Adrenal gland (tissue), 9 donors: ENCODE measurements at regions not wholly inside any gene's neighbourhood (a gene's known extent, or its start where the extent isn't known, plus 50 kb on each side); places are given as distances from the start of the nearest gene placed in this dataset.
A peak's percentile ranks its signal among the peaks of the same experiment; 100 is the strongest.

Source experiments
- DNase-seq, 7 donors: peaks; one replicate each; pipeline ENCODE4 v3.0.0-alpha.2; 2019 to 2020
- H3K27ac ChIP-seq, 5 donors: fragments of 200-600 bp; sonication (generic) in 4 of 5; 1 replicate in 3 of 5; 2 replicates in 2 of 5; pipeline versions ENCODE4 v1.5.1 to v1.8.0; 2016 to 2020; ENCODE audit warnings: mild to moderate bottlenecking in 1 of 5
- H3K27me3 ChIP-seq: fragments of 200-600 bp; 2 replicates; pipeline ENCODE4 v1.8.0; 2021
- H3K36me3 ChIP-seq, 2 donors: fragments of 200-600 bp; replicated peaks in 1 of 2; 1 replicate in 1 of 2; 2 replicates in 1 of 2; pipeline versions ENCODE4 v1.5.1 to v1.8.0; 2018 to 2022
- H3K4me1 ChIP-seq, 2 donors: fragments of 200-600 bp; replicated peaks in 1 of 2; 1 replicate in 1 of 2; 2 replicates in 1 of 2; pipeline versions ENCODE4 v1.5.1 to v1.8.0; 2018 to 2021
- H3K4me3 ChIP-seq, 4 donors: fragments of 200-600 bp; sonication (generic) in 3 of 4; one replicate each; pipeline ENCODE4 v1.5.1; 2016 to 2018
- H3K9me3 ChIP-seq, 3 donors: fragments of 200-600 bp; sonication (generic) in 1 of 3; replicated peaks in 1 of 3; 1 replicate in 2 of 3; 2 replicates in 1 of 3; pipeline versions ENCODE4 v1.5.1 to v1.8.0; 2016 to 2021
- POLR2A ChIP-seq, 2 donors: fragments of 450-650 bp; IDR thresholded peaks; one replicate each; pipeline ENCODE4 v1.6.1; 2017; ENCODE audit warnings: antibody characterized with exemption in 2 of 2, mild to moderate bottlenecking in 2 of 2, moderate library complexity in 1 of 2
- WGBS, 4 donors: extraction: QIAGEN DNeasy Blood & Tissue Kit in 2 of 4; methylation state at CpG; one replicate each; pipeline versions ENCODE4 v1.1.5 to v1.1.7; 2013 to 2017; 5-methylcytosine and 5-hydroxymethylcytosine counted together
- intact Hi-C, 2 donors: fragments of 100-400 bp; cut with DNase I; formaldehyde crosslinking; loops; one replicate each; pipeline versions ENCODE4 v1.14.1 to v1.15.0; 2022 to 2023
- TF ChIP-seq, protein P1 (sequence below), 6 experiments: fragments of 450-650 bp in 4 of 6; fragments of 200-600 bp in 2 of 6; sonication (generic) in 1 of 6; IDR thresholded peaks; 1 replicate in 5 of 6; 2 replicates in 1 of 6; pipeline versions ENCODE4 v1.5.1 to v1.8.0; 2016 to 2021; ENCODE audit warnings: antibody characterized with exemption in 6 of 6, mild to moderate bottlenecking in 2 of 6, moderate library complexity in 1 of 6
- donor health status: healthy with polysubstance abuse.
- donor health status: Bipolar disorder and iron deficiency.
- donor health status: DM: yes; HTN: yes; CAD: no.
- donor health status: DM: no; HTN: no; CAD: no.
- donor health status: DM: no; HTN: no; CAD: no.

DNA sequence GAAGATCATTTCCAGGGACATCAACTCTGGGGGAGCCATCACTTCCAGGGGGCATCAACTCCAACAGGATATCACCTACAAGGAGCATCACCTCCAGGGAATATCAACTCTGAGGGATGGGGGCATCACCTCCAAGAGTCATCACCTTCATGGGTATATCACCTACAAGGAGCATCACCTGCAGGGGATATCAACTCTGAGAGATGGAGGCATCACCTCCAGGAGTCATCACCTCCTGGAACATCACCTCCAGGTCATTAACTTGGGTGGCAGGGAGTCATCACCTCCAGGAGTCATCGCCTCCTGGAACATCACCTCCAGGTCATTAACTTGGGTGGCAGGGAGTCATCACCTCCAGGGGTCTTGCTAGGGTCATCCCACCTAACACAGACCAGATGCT is 167.6 kb downstream of the NDUFA10 start:
- H3K36me3 ChIP-seq = no peaks in the 10 kb centered on the region
- H3K27me3 ChIP-seq = no peaks in the 10 kb centered on the region
- H3K27ac ChIP-seq = no peak overlapping the region
- intact Hi-C loops = no loop called here
- TF ChIP-seq POLR2A (IDR thresholded peaks at IDR 0.05) = no peak
- TF ChIP-seq, protein P1, sequence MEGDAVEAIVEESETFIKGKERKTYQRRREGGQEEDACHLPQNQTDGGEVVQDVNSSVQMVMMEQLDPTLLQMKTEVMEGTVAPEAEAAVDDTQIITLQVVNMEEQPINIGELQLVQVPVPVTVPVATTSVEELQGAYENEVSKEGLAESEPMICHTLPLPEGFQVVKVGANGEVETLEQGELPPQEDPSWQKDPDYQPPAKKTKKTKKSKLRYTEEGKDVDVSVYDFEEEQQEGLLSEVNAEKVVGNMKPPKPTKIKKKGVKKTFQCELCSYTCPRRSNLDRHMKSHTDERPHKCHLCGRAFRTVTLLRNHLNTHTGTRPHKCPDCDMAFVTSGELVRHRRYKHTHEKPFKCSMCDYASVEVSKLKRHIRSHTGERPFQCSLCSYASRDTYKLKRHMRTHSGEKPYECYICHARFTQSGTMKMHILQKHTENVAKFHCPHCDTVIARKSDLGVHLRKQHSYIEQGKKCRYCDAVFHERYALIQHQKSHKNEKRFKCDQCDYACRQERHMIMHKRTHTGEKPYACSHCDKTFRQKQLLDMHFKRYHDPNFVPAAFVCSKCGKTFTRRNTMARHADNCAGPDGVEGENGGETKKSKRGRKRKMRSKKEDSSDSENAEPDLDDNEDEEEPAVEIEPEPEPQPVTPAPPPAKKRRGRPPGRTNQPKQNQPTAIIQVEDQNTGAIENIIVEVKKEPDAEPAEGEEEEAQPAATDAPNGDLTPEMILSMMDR (IDR thresholded peaks at IDR 0.05) = no peak
- no peak overlapping the region for H3K4me3 ChIP-seq
- peak in 2 of 7 donors; percentile 13 to 24 for DNase-seq
- no peaks in the 10 kb centered on the region for H3K9me3 ChIP-seq
- 81 to 100% (median 95%) methylated on average over 1 of the region's 1 CpG for WGBS, 4 donors
- peaks cover 8 to 14% of the 10 kb centered on the region in 2 donors for H3K4me1 ChIP-seq

DNA sequence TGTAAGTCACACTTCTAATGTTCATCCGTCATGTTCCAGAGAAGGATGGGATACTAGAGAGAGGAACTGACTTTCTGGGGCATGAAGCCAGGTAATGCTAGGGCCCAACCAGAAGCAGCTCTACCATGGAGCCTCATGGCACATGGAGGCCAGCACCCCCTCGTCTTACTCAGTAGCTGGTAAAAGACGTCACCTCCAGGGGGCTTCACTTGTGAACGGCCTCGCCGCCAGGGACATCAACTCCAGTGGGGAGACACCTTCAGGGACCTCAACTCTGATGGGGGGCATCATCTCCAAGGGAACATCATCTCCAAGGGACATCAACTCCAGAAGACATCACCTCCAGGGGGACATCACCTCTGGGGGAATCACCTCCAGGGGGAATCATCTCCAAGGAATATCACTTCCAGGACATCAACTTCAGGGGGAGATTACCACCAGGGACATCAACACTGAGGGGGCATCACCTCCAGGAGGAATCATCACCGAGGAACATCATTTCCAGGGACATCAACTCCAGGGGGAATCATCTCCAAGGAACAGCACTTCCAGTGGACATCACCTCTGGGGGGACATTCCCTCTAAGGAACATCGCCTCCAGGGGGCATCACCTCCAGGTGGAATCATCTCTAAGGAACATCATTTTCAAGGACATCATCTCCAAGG is 168.4 kb downstream of the NDUFA10 start:
- DNase-seq = peak in 2 of 7 donors; percentile 17 to 18
- Histone ChIP-seq H3K9me3 (no peaks in the 10 kb centered on the region), H3K27me3 (no peaks in the 10 kb centered on the region), H3K27ac (peak overlapping the region in 1 of 5 donors; percentile 81), H3K36me3 (no peaks in the 10 kb centered on the region), H3K4me1 (peaks cover 8 to 14% of the 10 kb centered on the region in 2 donors), H3K4me3 (no peak overlapping the region)
- intact Hi-C loops = no loop called here
- 96 to 100% (median 98%) methylated on average over 5 to 8 of the region's 8 CpGs for WGBS, 4 donors
- TF ChIP-seq POLR2A (IDR thresholded peaks at IDR 0.05) = no peak
- TF ChIP-seq, protein P1 (IDR thresholded peaks at IDR 0.05) = no peak

DNA sequence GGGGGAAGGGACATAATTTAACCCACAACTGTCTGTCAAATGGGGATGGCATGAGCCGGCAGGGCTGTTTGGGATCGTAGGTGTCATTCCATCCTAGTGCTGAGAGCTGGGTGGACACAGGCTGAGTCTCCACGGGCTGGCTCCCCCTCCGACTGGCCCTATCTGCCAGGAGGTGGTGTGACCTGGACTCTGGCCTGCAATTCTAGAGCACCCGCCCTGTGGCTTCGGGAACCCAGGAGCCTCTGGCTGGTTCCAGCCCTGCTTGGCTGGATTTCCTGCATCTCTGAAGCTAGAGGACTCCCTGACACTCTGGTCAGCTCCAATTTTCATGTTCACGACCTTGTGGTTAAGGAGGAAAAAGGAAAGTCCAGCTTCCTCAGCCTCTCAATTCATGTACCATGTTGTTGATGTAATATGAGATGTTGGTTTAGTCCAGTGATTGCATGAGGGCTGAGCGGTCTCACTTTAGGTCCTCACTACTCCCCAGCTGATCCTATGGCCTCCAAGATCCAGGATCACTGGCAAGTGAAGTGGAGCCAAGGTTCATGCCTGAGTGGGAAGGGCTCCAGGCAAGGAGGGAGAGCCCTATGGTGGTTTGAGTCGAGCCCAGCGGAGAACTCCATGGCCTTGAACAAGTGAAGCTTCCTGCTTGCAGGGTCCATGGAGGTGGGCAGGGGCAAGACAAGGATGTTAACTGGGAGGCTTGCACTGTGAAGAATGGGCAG is 169.1 kb downstream of the NDUFA10 start:
- Histone ChIP-seq H3K27me3 (no peaks in the 10 kb centered on the region), H3K4me1 (peaks cover 8 to 14% of the 10 kb centered on the region in 2 donors), H3K4me3 (no peak overlapping the region), H3K27ac (peak overlapping the region in 3 of 5 donors; percentile 50 to 81 (median 52)), H3K36me3 (no peaks in the 10 kb centered on the region), H3K9me3 (peaks cover 0 to 2% (median 0%) of the 10 kb centered on the region in 3 donors)
- DNase-seq = peak in 6 of 7 donors; percentile 33 to 62 (median 48)
- 43 to 71% (median 59%) methylated on average over 6 to 10 of the region's 10 CpGs for WGBS, 4 donors
- intact Hi-C loops = no loop called here
- no peak for TF ChIP-seq POLR2A (IDR thresholded peaks at IDR 0.05)
- TF ChIP-seq, protein P1 (IDR thresholded peaks at IDR 0.05) = no peak

DNA sequence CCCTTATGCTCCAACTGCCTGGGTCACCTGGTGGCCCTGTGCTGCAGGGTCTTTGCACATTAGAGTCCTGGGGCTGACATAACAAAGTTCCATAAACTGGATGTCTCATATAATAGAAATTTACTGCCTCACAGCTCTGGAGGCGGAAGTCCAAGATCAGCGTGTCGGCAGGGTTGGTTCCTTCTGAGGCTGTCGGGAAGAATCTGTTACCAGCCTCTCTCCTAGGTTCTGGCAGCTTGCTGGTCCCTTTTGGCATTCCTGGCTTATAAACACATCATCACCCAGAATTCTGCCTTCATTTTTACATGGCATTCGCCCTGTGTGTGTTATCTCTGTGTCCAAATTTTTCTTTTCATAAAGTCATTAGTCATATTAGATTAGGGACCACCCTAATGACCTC is 170.5 kb downstream of the NDUFA10 start:
- no peak overlapping the region for H3K27ac ChIP-seq
- peak in 3 of 7 donors; percentile 15 to 31 (median 17) for DNase-seq
- H3K4me1 ChIP-seq = peaks cover 8 to 14% of the 10 kb centered on the region in 2 donors
- TF ChIP-seq, protein P1 (IDR thresholded peaks at IDR 0.05) = no peak
- no peak for TF ChIP-seq POLR2A (IDR thresholded peaks at IDR 0.05)
- intact Hi-C loops = no loop called here
- no peaks in the 10 kb centered on the region for H3K27me3 ChIP-seq
- no peak overlapping the region for H3K4me3 ChIP-seq
- peaks cover 0 to 10% (median 0%) of the 10 kb centered on the region in 3 donors for H3K9me3 ChIP-seq
- no peaks in the 10 kb centered on the region for H3K36me3 ChIP-seq
- 83 to 89% (median 88%) methylated on average over 5 of the region's 5 CpGs for WGBS, 4 donors
